Testis (tissue), 2 donors: ENCODE measurements at regions not wholly inside any gene's neighbourhood (a gene's known extent, or its start where the extent isn't known, plus 50 kb on each side); places are given as distances from the start of the nearest gene placed in this dataset.

ENCODE experiments used
- POLR2A ChIP-seq: fragments of 450-650 bp; IDR thresholded peaks from one replicate; pipeline ENCODE4 v1.6.1; 2017; ENCODE audit warnings: antibody characterized with exemption, mild to moderate bottlenecking, moderate library complexity
- TF ChIP-seq, protein P1 (sequence below), 3 experiments: fragments of 450-650 bp in 2 of 3; fragments of 200-600 bp in 1 of 3; sonication (generic) in 1 of 3; IDR thresholded peaks; one replicate each; pipeline ENCODE4 v1.5.1; 2016 to 2019; ENCODE audit warnings: antibody characterized with exemption in 3 of 3, mild to moderate bottlenecking in 2 of 3, moderate library complexity in 1 of 3

GRCh38 chr6:84462698-84463097 is 235.3 kb upstream of the CEP162 start:
- TF ChIP-seq, protein P1, sequence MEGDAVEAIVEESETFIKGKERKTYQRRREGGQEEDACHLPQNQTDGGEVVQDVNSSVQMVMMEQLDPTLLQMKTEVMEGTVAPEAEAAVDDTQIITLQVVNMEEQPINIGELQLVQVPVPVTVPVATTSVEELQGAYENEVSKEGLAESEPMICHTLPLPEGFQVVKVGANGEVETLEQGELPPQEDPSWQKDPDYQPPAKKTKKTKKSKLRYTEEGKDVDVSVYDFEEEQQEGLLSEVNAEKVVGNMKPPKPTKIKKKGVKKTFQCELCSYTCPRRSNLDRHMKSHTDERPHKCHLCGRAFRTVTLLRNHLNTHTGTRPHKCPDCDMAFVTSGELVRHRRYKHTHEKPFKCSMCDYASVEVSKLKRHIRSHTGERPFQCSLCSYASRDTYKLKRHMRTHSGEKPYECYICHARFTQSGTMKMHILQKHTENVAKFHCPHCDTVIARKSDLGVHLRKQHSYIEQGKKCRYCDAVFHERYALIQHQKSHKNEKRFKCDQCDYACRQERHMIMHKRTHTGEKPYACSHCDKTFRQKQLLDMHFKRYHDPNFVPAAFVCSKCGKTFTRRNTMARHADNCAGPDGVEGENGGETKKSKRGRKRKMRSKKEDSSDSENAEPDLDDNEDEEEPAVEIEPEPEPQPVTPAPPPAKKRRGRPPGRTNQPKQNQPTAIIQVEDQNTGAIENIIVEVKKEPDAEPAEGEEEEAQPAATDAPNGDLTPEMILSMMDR (IDR thresholded peaks at IDR 0.05), result no peak
- no peak for TF ChIP-seq POLR2A
